Fibroblast of the aortic adventitia (primary cell): ENCODE measurements at regions not wholly inside any gene's neighbourhood (a gene's known extent, or its start where the extent isn't known, plus 50 kb on each side); places are given as distances from the start of the nearest gene placed in this dataset.

Experiments
- DNase-seq: peaks from one replicate; pipeline ENCODE4 v3.0.0-alpha.2; 2010; ENCODE audit warnings: low read depth
- H3K4me3 ChIP-seq: 2 replicates; pipeline ENCODE4 v1.5.1; 2011; ENCODE audit warnings: low read depth, mild to moderate bottlenecking, control low read depth, low read length, moderate library complexity
- CTCF ChIP-seq: IDR thresholded peaks from 2 replicates; pipeline ENCODE4 v1.5.1; 2011; ENCODE audit warnings: mild to moderate bottlenecking, low read length, control low read depth, inconsistent platforms; ENCODE audit not compliant: insufficient read depth

GRCh38 chr12:31843398-31844095, 114.7 kb upstream of the AMN1 start:
- H3K4me3 ChIP-seq, result no peak overlapping the region
- no peak for TF ChIP-seq CTCF
- DNase-seq, result no peak

DNA sequence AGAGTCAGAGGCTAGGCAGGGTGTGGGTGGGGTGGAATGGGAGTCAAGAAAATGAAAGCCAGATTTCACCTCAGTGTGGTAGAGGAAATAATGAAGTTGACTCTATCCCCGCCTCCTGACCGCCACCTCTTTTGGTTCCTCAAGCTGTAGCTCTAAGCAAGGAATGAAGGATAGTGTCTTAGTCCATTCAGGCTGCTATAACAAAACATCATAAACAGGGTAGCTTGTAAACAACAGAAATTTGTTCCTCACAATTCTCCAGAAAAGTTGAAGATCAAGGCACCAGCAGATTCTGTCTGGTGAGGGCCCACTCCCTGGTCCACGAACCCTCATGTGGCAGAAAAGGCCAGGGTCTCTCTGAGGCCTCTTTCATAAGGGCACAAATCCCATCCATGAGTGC, 109.1 kb upstream of the AMN1 start:
- no peak for TF ChIP-seq CTCF
- no peak for DNase-seq
- H3K4me3 ChIP-seq, result no peak overlapping the region

- DNase-seq, result no peak
- no peak overlapping the region for H3K4me3 ChIP-seq
- TF ChIP-seq CTCF, result no peak
These were observed 106.6 kb upstream of the AMN1 start for GRCh38 chr12:31835276-31835882.

GRCh38 chr12:31834150-31834549, 105.3 kb upstream of the AMN1 start:
- H3K4me3 ChIP-seq, result no peak overlapping the region
- TF ChIP-seq CTCF, result no peak
- no peak for DNase-seq

DNA sequence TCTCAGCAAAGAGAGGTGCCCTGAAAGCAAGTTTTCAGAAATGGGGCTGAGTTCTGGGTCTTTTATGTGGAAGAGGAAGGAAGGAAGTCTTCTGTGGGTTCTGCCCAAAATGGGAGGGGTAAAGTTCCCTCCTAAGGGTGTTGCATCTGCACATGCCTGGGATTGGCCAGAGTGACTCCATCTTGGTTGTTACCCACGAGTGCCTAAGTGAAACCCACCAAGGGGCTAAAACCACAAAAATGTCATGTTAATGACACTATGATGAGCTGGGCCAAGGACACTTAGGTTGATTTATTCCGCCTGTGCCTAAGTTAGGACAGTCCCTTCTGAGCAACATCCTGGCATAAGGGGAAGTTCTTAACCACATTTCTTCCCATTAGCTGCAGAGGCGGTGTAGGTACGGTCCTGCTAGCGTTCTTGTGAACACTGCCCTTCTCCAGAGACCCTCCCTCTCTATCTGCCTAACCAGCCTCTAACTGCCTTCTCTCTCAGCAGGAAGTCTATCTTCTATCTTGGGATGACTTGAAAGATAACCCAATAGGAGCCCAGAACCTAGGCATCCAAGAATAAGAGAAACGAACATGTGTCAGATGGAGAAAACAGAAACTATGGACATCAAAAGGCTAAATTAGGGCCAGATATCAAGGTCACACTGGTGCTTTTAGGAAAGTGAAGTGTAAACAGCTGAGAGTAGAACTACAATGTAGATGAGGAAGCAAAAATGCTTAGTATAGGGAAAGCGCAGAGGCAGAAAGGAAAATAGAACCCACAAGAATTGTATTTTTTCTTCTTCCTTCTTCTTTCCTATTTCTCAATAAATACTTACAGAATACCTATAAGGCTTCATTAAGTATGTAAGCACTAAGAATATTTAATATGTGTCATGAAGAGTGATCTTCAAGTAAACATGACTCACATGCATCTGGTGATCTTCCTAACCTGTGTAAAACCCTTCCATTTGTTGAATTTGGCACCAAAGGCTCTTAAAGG, 104.2 kb upstream of the AMN1 start:
- no peak for TF ChIP-seq CTCF
- H3K4me3 ChIP-seq, result no peak overlapping the region
- no peak for DNase-seq

DNA sequence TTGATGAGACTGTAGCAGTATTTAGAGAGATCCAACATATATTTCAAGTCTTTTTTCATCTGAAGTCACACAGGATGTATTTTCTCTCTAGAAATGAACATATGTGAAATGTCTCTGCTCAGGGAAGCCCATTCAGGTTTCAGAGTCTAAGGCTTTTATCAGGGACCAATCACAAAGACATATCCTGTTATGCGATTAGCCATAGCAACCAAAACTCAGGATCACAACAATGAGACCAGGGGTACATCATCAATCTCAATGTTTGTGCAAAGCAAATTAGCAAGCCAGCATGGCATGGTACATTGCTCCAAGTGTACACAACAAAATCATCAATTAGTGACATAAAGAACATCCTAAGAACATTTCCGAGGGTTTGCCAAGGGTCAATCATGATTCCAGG, 99.2 kb upstream of the AMN1 start:
- TF ChIP-seq CTCF, result no peak
- no peak for DNase-seq
- H3K4me3 ChIP-seq, result no peak overlapping the region
